HG03565 (cell line): ENCODE measurements at regions not wholly inside any gene's neighbourhood (a gene's known extent, or its start where the extent isn't known, plus 50 kb on each side); places are given as distances from the start of the nearest gene placed in this dataset.

ENCODE experiments used
- ATAC-seq: cut with Tn5 transposase; IDR thresholded peaks from one replicate; pipeline ENCODE4 v1.9.1; 2021; ENCODE audit warnings: mild to moderate bottlenecking, moderate library complexity; ENCODE audit not compliant: unreplicated experiment

GRCh38 chr21:31502537-31503143 is 156.9 kb upstream of the SOD1 start:
- no peak for ATAC-seq

GRCh38 chr21:31501926-31502325 is 157.6 kb upstream of the SOD1 start:
- no peak for ATAC-seq

- no peak for ATAC-seq
Measured at GRCh38 chr21:31500982-31501381, 156.9 kb upstream of the TIAM1 start.

GRCh38 chr21:31500071-31500470 is 156.0 kb upstream of the TIAM1 start:
- no peak for ATAC-seq

- ATAC-seq: no peak
Measured at GRCh38 chr21:31498985-31499384, 154.9 kb upstream of the TIAM1 start.

GRCh38 chr21:31497914-31498313 is 153.9 kb upstream of the TIAM1 start:
- ATAC-seq: no peak

GRCh38 chr21:31493350-31493880 is 149.4 kb upstream of the TIAM1 start:
- ATAC-seq: no peak

- no peak for ATAC-seq
Measured at GRCh38 chr21:31491617-31492016, 147.6 kb upstream of the TIAM1 start.

- ATAC-seq: no peak
Measured at GRCh38 chr21:31490443-31490842, 146.4 kb upstream of the TIAM1 start.

GRCh38 chr21:31489726-31490125 is 145.7 kb upstream of the TIAM1 start:
- no peak for ATAC-seq

GRCh38 chr21:31489014-31489413 is 145.0 kb upstream of the TIAM1 start:
- ATAC-seq: no peak

GRCh38 chr21:31484219-31484618 is 140.2 kb upstream of the TIAM1 start:
- ATAC-seq: no peak

- no peak for ATAC-seq
Measured at GRCh38 chr21:31483146-31483545, 139.1 kb upstream of the TIAM1 start.

- no peak for ATAC-seq
Measured at GRCh38 chr21:31482460-31482859, 138.4 kb upstream of the TIAM1 start.

GRCh38 chr21:31480228-31480627 is 136.2 kb upstream of the TIAM1 start:
- ATAC-seq: no peak

- no peak for ATAC-seq
Measured at GRCh38 chr21:31479714-31480113, 135.7 kb upstream of the TIAM1 start.

GRCh38 chr21:31479222-31479621 is 135.2 kb upstream of the TIAM1 start:
- ATAC-seq: no peak

GRCh38 chr21:31476263-31477022 is 132.4 kb upstream of the TIAM1 start:
- ATAC-seq: no peak

- no peak for ATAC-seq
Measured at GRCh38 chr21:31475223-31475622, 131.2 kb upstream of the TIAM1 start.

GRCh38 chr21:31473685-31474345 is 129.8 kb upstream of the TIAM1 start:
- ATAC-seq: no peak

GRCh38 chr21:31471865-31472264 is 127.8 kb upstream of the TIAM1 start:
- no peak for ATAC-seq
